HEK293T (cell line): ENCODE measurements at regions not wholly inside any gene's neighbourhood (a gene's known extent, or its start where the extent isn't known, plus 50 kb on each side); places are given as distances from the start of the nearest gene placed in this dataset.

Experiments used
- BHLHE40 ChIP-seq: fragments of 450-650 bp; IDR thresholded peaks from 2 replicates; pipeline ENCODE4 v1.6.1; 2016; ENCODE audit warnings: mild to moderate bottlenecking, moderate library complexity, borderline replicate concordance
- L3MBTL2 ChIP-seq: fragments of 450-650 bp; conservative IDR thresholded peaks from 2 replicates; pipeline ENCODE4 v1.6.1; 2016; ENCODE audit warnings: mild to moderate bottlenecking
- NFRKB ChIP-seq: fragments of 450-650 bp; IDR thresholded peaks from 2 replicates; pipeline ENCODE4 v1.6.1; 2016; ENCODE audit warnings: mild to moderate bottlenecking, moderate library complexity
- SP1 ChIP-seq: fragments of 450-650 bp; IDR thresholded peaks from 2 replicates; pipeline ENCODE4 v1.6.1; 2017
- TARDBP ChIP-seq: fragments of 450-650 bp; IDR thresholded peaks from 2 replicates; pipeline ENCODE4 v1.6.1; 2016

GRCh38 chr6:74287932-74288331, 591.9 kb downstream of the CD109 start:
- no peak for TF ChIP-seq NFRKB
- TF ChIP-seq BHLHE40: no peak
- TF ChIP-seq SP1: no peak
- no peak for TF ChIP-seq L3MBTL2
- no peak for TF ChIP-seq TARDBP
